HCT116 (cell line): ENCODE measurements at regions not wholly inside any gene's neighbourhood (a gene's known extent, or its start where the extent isn't known, plus 50 kb on each side); places are given as distances from the start of the nearest gene placed in this dataset.

Experiments
- ATAC-seq: fragments of 200-7000 bp; cut with Tn5 transposase; 2 replicates; pipeline ENCODE4 v1.9.1; 2020; ENCODE audit warnings: mild to moderate bottlenecking, moderate library complexity
- BruUV-seq: library from RNA; stranded (reverse); fragments of 400-500 nt; replicated peaks from 2 replicates; lab custom pipeline; 2021; lab: Mats Ljungman, UMichigan
- CTCF ChIA-PET: fragments of 300-600 bp; sonication (Branson Sonifier 250); formaldehyde crosslinking; loops from one replicate; lab custom pipeline; 2021; ENCODE audit warnings: antibody characterized with exemption; lab: Charles Lee
- POLR2A ChIA-PET: fragments of 300-600, 350-600 bp; sonication (Branson Sonifier 250); formaldehyde crosslinking; loops from one replicate; lab custom pipeline; 2021; ENCODE audit warnings: antibody characterized with exemption; lab: Charles Lee
- RAD21 ChIA-PET, 2 experiments: fragments of 300-600 bp; sonication (Branson Sonifier 250); formaldehyde crosslinking; loops; one replicate each; lab custom pipeline; 2023; ENCODE audit warnings: low total read pairs in 2 of 2; ENCODE audit not compliant: uncharacterized antibody in 2 of 2, unreplicated experiment in 2 of 2, low non-redundant PET in 1 of 2; lab: Charles Lee
- DNase-seq: peaks from one replicate; pipeline ENCODE4 v3.0.0-alpha.2; 2010; ENCODE audit warnings: low read depth, low spot score
- H2AFZ ChIP-seq: fragments of 200-600 bp; shearing (Covaris generic), sonication (generic); 2 replicates; pipeline ENCODE4 v1.6.1; 2017; ENCODE audit warnings: low read depth, mixed run types, mixed read lengths, antibody characterized with exemption, low read length; ENCODE audit not compliant: poor library complexity, severe bottlenecking
- H3K27ac ChIP-seq: 2 replicates; pipeline ENCODE4 v1.5.1; 2012; ENCODE audit warnings: low read depth, low read length
- H3K27me3 ChIP-seq: fragments of 200-600 bp; sonication (generic); 2 replicates; pipeline ENCODE4 v1.6.1; 2016; ENCODE audit warnings: mixed run types, low read length, mixed read lengths; ENCODE audit not compliant: insufficient read depth
- H3K36me3 ChIP-seq, 2 experiments: fragments of 200-500 bp in 1 of 2; fragments of 200-600 bp in 1 of 2; sonication (Bioruptor generic) in 1 of 2; sonication (generic) in 1 of 2; 2 replicates each; pipeline versions ENCODE4 v1.5.1 to v1.6.1; 2014 to 2016; ENCODE audit warnings: low read length in 2 of 2, inconsistent platforms in 1 of 2, mixed read lengths in 1 of 2, mixed run types in 1 of 2; ENCODE audit not compliant: insufficient read depth in 2 of 2, control insufficient read depth in 1 of 2
- H3K4me1 ChIP-seq, 2 experiments: fragments of 200-600 bp in 1 of 2; sonication (generic) in 1 of 2; 2 replicates each; pipeline versions ENCODE4 v1.5.1 to v1.6.1; 2012 to 2017; ENCODE audit warnings: low read length in 2 of 2, inconsistent platforms in 1 of 2, mild to moderate bottlenecking in 1 of 2, mixed read lengths in 1 of 2, mixed run types in 1 of 2, moderate library complexity in 1 of 2; ENCODE audit not compliant: insufficient read depth in 2 of 2, control insufficient read depth in 1 of 2
- H3K4me2 ChIP-seq: fragments of 200-600 bp; sonication (generic); 2 replicates; pipeline ENCODE4 v1.6.1; 2017; ENCODE audit warnings: mixed run types, low read length, mixed read lengths
- H3K4me3 ChIP-seq, 2 experiments: fragments of 200-600 bp in 1 of 2; sonication (generic) in 1 of 2; replicated peaks in 1 of 2; 2 replicates each; pipeline ENCODE4 v1.5.1; 2011 to 2016; ENCODE audit warnings: low read length in 2 of 2, control low read depth in 1 of 2, low read depth in 1 of 2, mild to moderate bottlenecking in 1 of 2, mixed read lengths in 1 of 2, mixed run types in 1 of 2
- H3K79me2 ChIP-seq: fragments of 200-600 bp; sonication (generic); 2 replicates; pipeline ENCODE4 v1.6.1; 2017; ENCODE audit warnings: mild to moderate bottlenecking, mixed run types, low read length, moderate library complexity, mixed read lengths; ENCODE audit not compliant: insufficient read depth
- H3K9ac ChIP-seq: fragments of 200-600 bp; sonication (generic); 2 replicates; pipeline ENCODE4 v1.6.1; 2016; ENCODE audit warnings: low read length, mixed read lengths
- H3K9me2 ChIP-seq: fragments of 200-600 bp; sonication (generic), shearing (Covaris generic); 2 replicates; pipeline ENCODE4 v1.6.1; 2017; ENCODE audit warnings: mixed run types, mild to moderate bottlenecking, moderate library complexity; ENCODE audit not compliant: insufficient read depth
- H3K9me3 ChIP-seq, 2 experiments: fragments of 200-500 bp in 1 of 2; fragments of 200-600 bp in 1 of 2; sonication (Bioruptor generic) in 1 of 2; sonication (generic) in 1 of 2; 2 replicates each; pipeline ENCODE4 v1.6.1; 2014 to 2017; ENCODE audit warnings: low read length in 2 of 2, mixed read lengths in 2 of 2, inconsistent platforms in 1 of 2, low read depth in 1 of 2, mild to moderate bottlenecking in 1 of 2, mixed run types in 1 of 2, moderate library complexity in 1 of 2; ENCODE audit not compliant: control insufficient read depth in 1 of 2, insufficient read depth in 1 of 2
- H4K20me1 ChIP-seq: fragments of 200-600 bp; sonication (generic), shearing (Covaris generic); 2 replicates; pipeline ENCODE4 v1.6.1; 2017; ENCODE audit warnings: mixed run types, mild to moderate bottlenecking, moderate library complexity; ENCODE audit not compliant: insufficient read depth
- EGR1 ChIP-seq: IDR thresholded peaks from 2 replicates; pipeline ENCODE4 v1.6.1; 2012; ENCODE audit warnings: low read depth
- EZH2 ChIP-seq: fragments of 200-600 bp; sonication (generic); IDR thresholded peaks from 2 replicates; pipeline ENCODE4 v1.6.1; 2017; ENCODE audit warnings: antibody characterized with exemption, mixed run types
- EZH2phosphoT487 ChIP-seq: fragments of 200-600 bp; IDR thresholded peaks from 2 replicates; pipeline ENCODE4 v1.6.1; 2018; ENCODE audit warnings: antibody characterized with exemption, borderline replicate concordance
- FOSL1 ChIP-seq: IDR thresholded peaks from 2 replicates; pipeline ENCODE4 v1.6.1; 2012; ENCODE audit warnings: low read depth
- POLR2AphosphoS5 ChIP-seq: IDR thresholded peaks from 2 replicates; pipeline ENCODE4 v1.6.1; 2011; ENCODE audit warnings: mild to moderate bottlenecking, low read depth, low read length, moderate library complexity
- ZBTB33 ChIP-seq: IDR thresholded peaks from 2 replicates; pipeline ENCODE4 v1.6.1; 2011; ENCODE audit warnings: mild to moderate bottlenecking, low read length, moderate library complexity; ENCODE audit not compliant: insufficient replicate concordance; ENCODE audit errors: extremely low read depth
- intact Hi-C: fragments of 100-400 bp; cut with micrococcal nuclease; formaldehyde crosslinking; loops from 2 replicates; pipeline ENCODE4 v1.10.0; 2022

- ChIA-PET RAD21 (no interaction called here), POLR2A (no interaction called here), CTCF (no interaction called here)
- DNase-seq (no peak), ATAC-seq (no peak)
- Histone ChIP-seq H3K27me3 (no peaks in the 10 kb centered on the region; the same call in 1 of the 2 replicates), H3K36me3 (no peaks in the 10 kb centered on the region), H3K9me3 (no peaks in the 10 kb centered on the region), H3K9me2 (no peaks in the 10 kb centered on the region), H3K4me3 (no peak overlapping the region), H3K79me2 (no peaks in the 10 kb centered on the region), H3K9ac (no peak overlapping the region), H3K27ac (no peak overlapping the region), H4K20me1 (no peaks in the 10 kb centered on the region), H2AFZ (no peak overlapping the region), H3K4me1 (no peaks in the 10 kb centered on the region), H3K4me2 (no peak overlapping the region)
- no TSS peak for BruUV-seq
- TF ChIP-seq FOSL1, result no peak
- no peak for TF ChIP-seq POLR2AphosphoS5
- no peak for TF ChIP-seq EZH2phosphoT487
- no peak for TF ChIP-seq EGR1
- TF ChIP-seq ZBTB33, result no peak
- no peak for TF ChIP-seq EZH2
- intact Hi-C loops, result no loop called here
Measured at GRCh38 chr5:6183391-6184390, 194.7 kb downstream of the MED10 start.
